IMR-90 (cell line): ENCODE measurements at regions not wholly inside any gene's neighbourhood (a gene's known extent, or its start where the extent isn't known, plus 50 kb on each side); places are given as distances from the start of the nearest gene placed in this dataset.

Experiments
- ATAC-seq: fragments of 200-7000 bp; cut with Tn5 transposase; 2 replicates; pipeline ENCODE4 v1.9.1; 2020; ENCODE audit warnings: low read depth, mild to moderate bottlenecking, moderate library complexity
- BruUV-seq: library from RNA; stranded (reverse); fragments of 400-500 nt; replicated peaks from 2 replicates; lab custom pipeline; 2021; lab: Mats Ljungman, UMichigan
- CTCF ChIA-PET: fragments of 300-600 bp; formaldehyde crosslinking; extraction: SDS; loops from one replicate; lab custom pipeline; 2021; ENCODE audit warnings: antibody characterized with exemption; lab: Yijun Ruan, JAX
- POLR2A ChIA-PET: fragments of 300-600 bp; sonication (Branson Sonifier 250); formaldehyde crosslinking; loops from one replicate; lab custom pipeline; 2022; ENCODE audit warnings: antibody characterized with exemption; ENCODE audit not compliant: unreplicated experiment; lab: Charles Lee
- DNase-seq: peaks from one replicate; pipeline ENCODE4 v3.0.0; 2013
- H2AFZ ChIP-seq: replicated peaks from 2 replicates; pipeline ENCODE3; 2013; ENCODE audit warnings: low read length, mild to moderate bottlenecking; ENCODE audit not compliant: poor library complexity
- H2AK5ac ChIP-seq: 2 replicates; pipeline ENCODE4 v1.6.1; 2013; ENCODE audit warnings: low read depth, low read length, inconsistent platforms
- H2AK9ac ChIP-seq: replicated peaks from 2 replicates; pipeline ENCODE3; 2013; ENCODE audit warnings: mild to moderate bottlenecking, low read depth, low read length, moderate library complexity; ENCODE audit not compliant: poor library complexity
- H2BK120ac ChIP-seq: 2 replicates; pipeline ENCODE4 v1.6.1; 2013; ENCODE audit warnings: low read depth, low read length, inconsistent platforms
- H2BK15ac ChIP-seq: 3 replicates; pipeline ENCODE4 v1.6.1; 2013; ENCODE audit warnings: low read depth, low read length, inconsistent platforms
- H2BK20ac ChIP-seq: 2 replicates; pipeline ENCODE4 v1.6.1; 2013; ENCODE audit warnings: low read depth, mild to moderate bottlenecking, inconsistent platforms, low read length, moderate library complexity
- H2BK5ac ChIP-seq: 2 replicates; pipeline ENCODE4 v1.6.1; 2013; ENCODE audit warnings: mild to moderate bottlenecking, low read depth, low read length, inconsistent platforms; ENCODE audit not compliant: poor library complexity, severe bottlenecking
- H3K14ac ChIP-seq: replicated peaks from 2 replicates; pipeline ENCODE4 v1.6.1; 2013; ENCODE audit warnings: low read depth, low read length, inconsistent platforms
- H3K18ac ChIP-seq: 2 replicates; pipeline ENCODE4 v1.6.1; 2013; ENCODE audit warnings: low read depth, low read length, control low read depth
- H3K23ac ChIP-seq: 2 replicates; pipeline ENCODE4 v1.6.1; 2013; ENCODE audit warnings: low read depth, low read length, inconsistent platforms
- H3K27ac ChIP-seq: 2 replicates; pipeline ENCODE4 v1.5.1; 2013; ENCODE audit warnings: mild to moderate bottlenecking, control low read depth, low read length; ENCODE audit not compliant: insufficient read depth
- H3K27me3 ChIP-seq: 2 replicates; pipeline ENCODE4 v1.6.1; 2013; ENCODE audit warnings: low read length; ENCODE audit not compliant: control insufficient read depth, insufficient read depth
- H3K36me3 ChIP-seq: 2 replicates; pipeline ENCODE4 v1.6.1; 2013; ENCODE audit warnings: low read length, mixed read lengths; ENCODE audit not compliant: control insufficient read depth, insufficient read depth
- H3K4ac ChIP-seq: 2 replicates; pipeline ENCODE4 v1.6.1; 2013; ENCODE audit warnings: low read depth, low read length, inconsistent platforms
- H3K4me1 ChIP-seq: 2 replicates; pipeline ENCODE4 v1.6.1; 2013; ENCODE audit warnings: low read length, mixed read lengths; ENCODE audit not compliant: control insufficient read depth, insufficient read depth
- H3K4me2 ChIP-seq: 2 replicates; pipeline ENCODE4 v1.6.1; 2013; ENCODE audit warnings: low read depth, mild to moderate bottlenecking, control low read depth, low read length, moderate library complexity
- H3K4me3 ChIP-seq: 2 replicates; pipeline ENCODE4 v1.5.1; 2013; ENCODE audit warnings: low read depth, mild to moderate bottlenecking, control low read depth, low read length, moderate library complexity; ENCODE audit not compliant: insufficient read depth
- H3K56ac ChIP-seq: 2 replicates; pipeline ENCODE4 v1.6.1; 2013; ENCODE audit warnings: low read length, inconsistent platforms; ENCODE audit not compliant: insufficient read depth; ENCODE audit errors: extremely low read depth
- H3K79me1 ChIP-seq, 2 experiments: 2 replicates each; pipeline ENCODE4 v1.6.1; 2013; ENCODE audit warnings: low read length in 2 of 2, inconsistent platforms in 1 of 2, low read depth in 1 of 2
- H3K9ac ChIP-seq: 2 replicates; pipeline ENCODE4 v1.6.1; 2013; ENCODE audit warnings: low read depth, low read length, control low read depth
- H3K9me1 ChIP-seq: 2 replicates; pipeline ENCODE4 v1.6.1; 2013; ENCODE audit warnings: low read length, inconsistent platforms; ENCODE audit not compliant: insufficient read depth
- H3K9me3 ChIP-seq: 2 replicates; pipeline ENCODE4 v1.6.1; 2013; ENCODE audit warnings: low read length; ENCODE audit not compliant: control insufficient read depth, insufficient read depth
- H4K20me1 ChIP-seq: 2 replicates; pipeline ENCODE4 v1.6.1; 2013; ENCODE audit warnings: low read length, inconsistent platforms; ENCODE audit not compliant: insufficient read depth
- H4K5ac ChIP-seq: 2 replicates; pipeline ENCODE4 v1.6.1; 2013; ENCODE audit warnings: mild to moderate bottlenecking, low read depth, low read length, control low read depth
- H4K8ac ChIP-seq, 2 experiments: 2 replicates each; pipeline ENCODE4 v1.6.1; 2013; ENCODE audit warnings: low read depth in 2 of 2, low read length in 2 of 2, control low read depth in 1 of 2, inconsistent platforms in 1 of 2
- H4K91ac ChIP-seq: 2 replicates; pipeline ENCODE4 v1.6.1; 2013; ENCODE audit warnings: low read depth, low read length, inconsistent platforms; ENCODE audit not compliant: insufficient read depth
- BHLHE40 ChIP-seq: fragments of 150-350 bp; IDR thresholded peaks from 2 replicates; pipeline ENCODE4 v1.6.1; 2016; ENCODE audit warnings: mild to moderate bottlenecking, low read depth, low read length
- CEBPB ChIP-seq: IDR thresholded peaks from 2 replicates; pipeline ENCODE4 v1.6.1; 2012; ENCODE audit warnings: low read depth, low read length, improper control_type of control experiment
- CHD1 ChIP-seq: IDR thresholded peaks from 2 replicates; pipeline ENCODE4 v1.6.1; 2012; ENCODE audit warnings: low read depth, low read length, improper control_type of control experiment
- CTCF ChIP-seq: conservative IDR thresholded peaks from 2 replicates; pipeline ENCODE4 v1.5.1; 2012; ENCODE audit warnings: mild to moderate bottlenecking, low read depth, low read length, improper control_type of control experiment
- ELK1 ChIP-seq: fragments of 150-350 bp; IDR thresholded peaks from 2 replicates; pipeline ENCODE4 v1.6.1; 2016; ENCODE audit warnings: low read depth, mild to moderate bottlenecking, low read length, moderate library complexity, borderline replicate concordance
- FOS ChIP-seq: fragments of 150-350 bp; IDR thresholded peaks from 2 replicates; pipeline ENCODE4 v1.6.1; 2016; ENCODE audit warnings: low read depth, low read length
- MAFK ChIP-seq: IDR thresholded peaks from 2 replicates; pipeline ENCODE4 v1.6.1; 2012; ENCODE audit warnings: low read depth, low read length, improper control_type of control experiment
- MAZ ChIP-seq: IDR thresholded peaks from 2 replicates; pipeline ENCODE4 v1.6.1; 2012; ENCODE audit warnings: low read depth, mild to moderate bottlenecking, low read length, improper control_type of control experiment, moderate library complexity, borderline replicate concordance
- MXI1 ChIP-seq: IDR thresholded peaks from 2 replicates; pipeline ENCODE4 v1.6.1; 2012; ENCODE audit warnings: low read depth, mild to moderate bottlenecking, low read length, moderate library complexity, borderline replicate concordance
- NFE2L2 ChIP-seq: fragments of 150-350 bp; IDR thresholded peaks from 2 replicates; pipeline ENCODE4 v1.6.1; 2016; ENCODE audit warnings: low read depth, mild to moderate bottlenecking, low read length
- POLR2A ChIP-seq: IDR thresholded peaks from 2 replicates; pipeline ENCODE4 v1.6.1; 2012; ENCODE audit warnings: mild to moderate bottlenecking, low read depth, low read length
- RAD21 ChIP-seq: IDR thresholded peaks from 2 replicates; pipeline ENCODE4 v1.6.1; 2012; ENCODE audit warnings: low read length, improper control_type of control experiment
- RCOR1 ChIP-seq: IDR thresholded peaks from 2 replicates; pipeline ENCODE4 v1.6.1; 2012; ENCODE audit warnings: mild to moderate bottlenecking, low read length, improper control_type of control experiment; ENCODE audit not compliant: insufficient replicate concordance
- RFX5 ChIP-seq: IDR thresholded peaks from 2 replicates; pipeline ENCODE4 v1.8.0; 2012; ENCODE audit warnings: low read depth, mild to moderate bottlenecking, low read length, moderate library complexity
- SMC3 ChIP-seq: fragments of 150-350 bp; IDR thresholded peaks from 2 replicates; pipeline ENCODE4 v1.6.1; 2016; ENCODE audit warnings: low read depth, mild to moderate bottlenecking, antibody characterized with exemption, low read length, moderate library complexity
- WGBS, 2 experiments: methylation state at CpG; one replicate each; pipeline versions ENCODE4 v1.1.5 to v1.1.7; 2013; ENCODE audit warnings: missing lambda C conversion rate in 2 of 2; ENCODE audit not compliant: insufficient read length in 1 of 2; ENCODE audit errors: extremely low coverage in 2 of 2; 5-methylcytosine and 5-hydroxymethylcytosine counted together
- dilution Hi-C: fragments of 300-500 bp; cut with HindIII; formaldehyde crosslinking; loops from one replicate; pipeline ENCODE4 v1.14.3; 2018; ENCODE audit warnings: low sequenced_read_pairs; ENCODE audit not compliant: unreplicated experiment
- in situ Hi-C: fragments of 300-500 bp; cut with MboI; formaldehyde crosslinking; loops from 3 replicates; pipeline ENCODE4 v1.14.3; 2019; ENCODE audit warnings: low sequenced_read_pairs, inconsistent platforms, mixed read lengths
- intact Hi-C: fragments of 100-400 bp; cut with micrococcal nuclease; formaldehyde crosslinking; loops from 2 replicates; pipeline ENCODE4 v1.10.0; 2022

- Histone ChIP-seq H3K9me1 (no peaks in the 10 kb centered on the region), H3K4me3 (no peak overlapping the region), H3K4me1 (no peaks in the 10 kb centered on the region), H3K36me3 (no peaks in the 10 kb centered on the region), H3K9ac (no peak overlapping the region), H2AK5ac (no peak overlapping the region), H3K18ac (no peak overlapping the region), H3K4me2 (no peak overlapping the region), H2AFZ (no peak overlapping the region), H3K23ac (no peak overlapping the region), H4K20me1 (no peaks in the 10 kb centered on the region), H3K56ac (no peak overlapping the region), H2AK9ac (no peak overlapping the region), H2BK15ac (no peak overlapping the region), H2BK120ac (no peak overlapping the region), H3K14ac (no peak overlapping the region), H3K79me1 (no peaks in the 10 kb centered on the region), H3K4ac (no peak overlapping the region), H3K27ac (no peak overlapping the region), H4K91ac (no peak overlapping the region), H3K9me3 (no peaks in the 10 kb centered on the region; the same call in 1 of the 2 replicates), H3K27me3 (no peaks in the 10 kb centered on the region), H4K5ac (no peak overlapping the region), H2BK20ac (no peak overlapping the region), H4K8ac (no peak overlapping the region), H2BK5ac (no peak overlapping the region)
- DNase-seq (no peak), ATAC-seq (no peak)
- intact Hi-C loops = no loop called here
- ChIA-PET POLR2A (no interaction called here), CTCF (no interaction called here)
- BruUV-seq = no TSS peak
- TF ChIP-seq BHLHE40 (no peak), FOS (no peak), MAZ (no peak), CEBPB (no peak), POLR2A (no peak), ELK1 (no peak), CTCF (no peak), CHD1 (no peak), RCOR1 (no peak), MAFK (no peak), MXI1 (no peak), SMC3 (no peak), NFE2L2 (no peak), RAD21 (no peak), RFX5 (no peak)
- dilution Hi-C loops = no loop called here
- in situ Hi-C loops = no loop called here
- WGBS, 2 experiments = no CpG with 5 or more reads among the region's 3 CpGs
Measured at GRCh38 chr9:117622347-117622746, 81.9 kb upstream of the TLR4 start.
